Stomach (tissue), 8 donors: ENCODE measurements at regions not wholly inside any gene's neighbourhood (a gene's known extent, or its start where the extent isn't known, plus 50 kb on each side); places are given as distances from the start of the nearest gene placed in this dataset.
A peak's percentile ranks its signal among the peaks of the same experiment; 100 is the strongest.

ENCODE experiments used
- DNase-seq, 2 donors: peaks; one replicate each; pipeline versions ENCODE4 v3.0.0 to v3.0.0-alpha.2; 2013 to 2019
- H3K27ac ChIP-seq, 5 donors: fragments of 200-600 bp in 4 of 5; sonication (generic) in 4 of 5; one replicate each; pipeline ENCODE4 v1.5.1; 2013 to 2019; ENCODE audit warnings: mild to moderate bottlenecking in 1 of 5, moderate library complexity in 1 of 5
- H3K27me3 ChIP-seq, 3 donors: fragments of 200-600 bp; sonication (generic); one replicate each; pipeline ENCODE4 v1.5.1; 2017 to 2019; ENCODE audit warnings: mixed run types in 1 of 3
- H3K36me3 ChIP-seq, 4 donors: fragments of 200-600 bp; sonication (generic); 1 replicate in 3 of 4; 2 replicates in 1 of 4; pipeline ENCODE4 v1.5.1; 2016 to 2019
- H3K4me1 ChIP-seq, 4 donors: fragments of 200-600 bp; sonication (generic); one replicate each; pipeline ENCODE4 v1.5.1; 2016 to 2019
- H3K4me3 ChIP-seq, 4 donors: fragments of 200-600 bp; sonication (generic) in 3 of 4; one replicate each; pipeline ENCODE4 v1.5.1; 2016 to 2019; ENCODE audit warnings: mild to moderate bottlenecking in 1 of 4
- H3K9me3 ChIP-seq, 4 donors: fragments of 200-600 bp; sonication (generic); one replicate each; pipeline ENCODE4 v1.5.1; 2016 to 2019
- EP300 ChIP-seq: sonication (generic); formaldehyde crosslinking; IDR thresholded peaks from one replicate; pipeline ENCODE4 v1.6.1; 2017; ENCODE audit warnings: antibody characterized with exemption
- POLR2A ChIP-seq, 4 donors: fragments of 450-650 bp; IDR thresholded peaks; one replicate each; pipeline ENCODE4 v1.6.1; 2016; ENCODE audit warnings: antibody characterized with exemption in 4 of 4, control low read depth in 2 of 4, mild to moderate bottlenecking in 1 of 4, moderate library complexity in 1 of 4
- POLR2AphosphoS5 ChIP-seq, 3 donors: sonication (generic); formaldehyde crosslinking; IDR thresholded peaks; one replicate each; pipeline ENCODE4 v1.6.1; 2016; ENCODE audit warnings: antibody characterized with exemption in 3 of 3
- WGBS, 5 donors: extraction: QIAGEN DNeasy Blood & Tissue Kit in 3 of 5; methylation state at CpG; one replicate each; pipeline versions ENCODE4 v1.1.5 to v1.1.7; 2013 to 2018; 5-methylcytosine and 5-hydroxymethylcytosine counted together
- intact Hi-C: fragments of 100-400 bp; cut with DNase I; formaldehyde crosslinking; loops from one replicate; pipeline ENCODE4 v1.15.1; 2023; ENCODE audit warnings: low total_unique reads
- TF ChIP-seq, protein P1 (sequence below), 7 experiments: fragments of 450-650 bp in 4 of 7; fragments of 200-600 bp in 3 of 7; sonication (generic) in 3 of 7; IDR thresholded peaks; one replicate each; pipeline ENCODE4 v1.5.1; 2016 to 2019; ENCODE audit warnings: antibody characterized with exemption in 7 of 7, control low read depth in 2 of 7, mild to moderate bottlenecking in 1 of 7
- donor health status: healthy with polysubstance abuse.
- donor health status: Bipolar disorder and iron deficiency.
- donor health status: healthy.

DNA sequence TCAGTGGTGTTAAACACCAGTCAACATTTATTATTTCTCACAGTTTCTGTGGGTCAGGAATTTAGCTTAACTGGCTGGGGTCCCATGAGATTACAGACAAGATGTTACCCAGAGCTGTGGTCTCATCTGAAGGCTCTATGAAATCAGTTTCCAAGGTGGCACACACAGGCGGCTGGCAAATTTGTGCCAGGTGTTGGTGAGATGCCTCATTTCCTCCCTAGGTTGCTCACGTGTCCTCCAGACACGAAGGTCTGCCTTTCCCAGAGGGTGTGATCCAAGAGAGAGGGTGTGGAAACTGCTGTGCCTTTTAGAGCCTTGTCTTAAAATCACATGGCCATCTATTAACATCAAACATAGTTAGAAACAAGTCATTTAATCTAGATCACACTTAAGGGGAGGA is 209.0 kb downstream of the JCAD start:
- Histone ChIP-seq H3K9me3 (no peaks in the 10 kb centered on the region), H3K27me3 (no peaks in the 10 kb centered on the region), H3K27ac (peak overlapping the region in 4 of 5 donors; percentile 63 to 83 (median 70)), H3K36me3 (no peaks in the 10 kb centered on the region), H3K4me1 (peaks cover 0 to 18% (median 8%) of the 10 kb centered on the region in 4 donors), H3K4me3 (no peak overlapping the region)
- TF ChIP-seq, protein P1, sequence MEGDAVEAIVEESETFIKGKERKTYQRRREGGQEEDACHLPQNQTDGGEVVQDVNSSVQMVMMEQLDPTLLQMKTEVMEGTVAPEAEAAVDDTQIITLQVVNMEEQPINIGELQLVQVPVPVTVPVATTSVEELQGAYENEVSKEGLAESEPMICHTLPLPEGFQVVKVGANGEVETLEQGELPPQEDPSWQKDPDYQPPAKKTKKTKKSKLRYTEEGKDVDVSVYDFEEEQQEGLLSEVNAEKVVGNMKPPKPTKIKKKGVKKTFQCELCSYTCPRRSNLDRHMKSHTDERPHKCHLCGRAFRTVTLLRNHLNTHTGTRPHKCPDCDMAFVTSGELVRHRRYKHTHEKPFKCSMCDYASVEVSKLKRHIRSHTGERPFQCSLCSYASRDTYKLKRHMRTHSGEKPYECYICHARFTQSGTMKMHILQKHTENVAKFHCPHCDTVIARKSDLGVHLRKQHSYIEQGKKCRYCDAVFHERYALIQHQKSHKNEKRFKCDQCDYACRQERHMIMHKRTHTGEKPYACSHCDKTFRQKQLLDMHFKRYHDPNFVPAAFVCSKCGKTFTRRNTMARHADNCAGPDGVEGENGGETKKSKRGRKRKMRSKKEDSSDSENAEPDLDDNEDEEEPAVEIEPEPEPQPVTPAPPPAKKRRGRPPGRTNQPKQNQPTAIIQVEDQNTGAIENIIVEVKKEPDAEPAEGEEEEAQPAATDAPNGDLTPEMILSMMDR (IDR thresholded peaks at IDR 0.05), result no peak
- no peak for TF ChIP-seq POLR2AphosphoS5 (IDR thresholded peaks at IDR 0.05)
- no peak for TF ChIP-seq EP300
- TF ChIP-seq POLR2A (IDR thresholded peaks at IDR 0.05), result no peak
- DNase-seq, result no peak
- 66 to 69% (median 68%) methylated on average over 3 of the region's 3 CpGs for WGBS, 5 donors
- intact Hi-C loops, result no loop called here

DNA sequence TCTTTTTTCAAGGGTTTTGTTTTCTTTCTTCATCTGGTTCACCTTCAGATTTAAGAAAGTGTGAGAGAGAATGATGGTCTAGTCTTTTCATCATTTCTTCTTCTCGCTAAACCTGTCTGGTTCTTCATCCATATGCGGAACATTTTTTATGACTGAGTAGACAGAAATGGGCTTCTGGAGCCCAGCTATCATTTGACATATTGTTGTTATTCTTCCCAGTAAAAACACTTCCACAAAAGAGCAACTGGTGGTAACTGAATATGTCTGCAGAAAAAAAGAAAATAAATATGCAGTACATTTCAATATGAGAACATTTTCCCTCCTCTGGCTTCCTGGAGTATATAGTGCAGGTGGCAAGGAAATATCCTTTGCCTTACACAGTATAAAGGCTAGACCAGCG is 209.5 kb downstream of the JCAD start:
- peak overlapping the region in 4 of 5 donors; percentile 63 to 83 (median 70) for H3K27ac ChIP-seq
- H3K9me3 ChIP-seq, result peaks cover 0 to 4% (median 0%) of the 10 kb centered on the region in 4 donors
- intact Hi-C loops, result no loop called here
- H3K4me1 ChIP-seq, result peaks cover 0 to 18% (median 8%) of the 10 kb centered on the region in 4 donors
- WGBS, 5 donors, result 62 to 76% (median 70%) methylated on average over 3 of the region's 3 CpGs
- no peaks in the 10 kb centered on the region for H3K36me3 ChIP-seq
- TF ChIP-seq POLR2AphosphoS5 (IDR thresholded peaks at IDR 0.05) (no peak), POLR2A (IDR thresholded peaks at IDR 0.05) (no peak), EP300 (no peak)
- TF ChIP-seq, protein P1 (IDR thresholded peaks at IDR 0.05), result no peak
- H3K4me3 ChIP-seq, result peak overlapping the region in 1 of 4 donors; percentile 13
- no peaks in the 10 kb centered on the region for H3K27me3 ChIP-seq
- DNase-seq, result no peak

DNA sequence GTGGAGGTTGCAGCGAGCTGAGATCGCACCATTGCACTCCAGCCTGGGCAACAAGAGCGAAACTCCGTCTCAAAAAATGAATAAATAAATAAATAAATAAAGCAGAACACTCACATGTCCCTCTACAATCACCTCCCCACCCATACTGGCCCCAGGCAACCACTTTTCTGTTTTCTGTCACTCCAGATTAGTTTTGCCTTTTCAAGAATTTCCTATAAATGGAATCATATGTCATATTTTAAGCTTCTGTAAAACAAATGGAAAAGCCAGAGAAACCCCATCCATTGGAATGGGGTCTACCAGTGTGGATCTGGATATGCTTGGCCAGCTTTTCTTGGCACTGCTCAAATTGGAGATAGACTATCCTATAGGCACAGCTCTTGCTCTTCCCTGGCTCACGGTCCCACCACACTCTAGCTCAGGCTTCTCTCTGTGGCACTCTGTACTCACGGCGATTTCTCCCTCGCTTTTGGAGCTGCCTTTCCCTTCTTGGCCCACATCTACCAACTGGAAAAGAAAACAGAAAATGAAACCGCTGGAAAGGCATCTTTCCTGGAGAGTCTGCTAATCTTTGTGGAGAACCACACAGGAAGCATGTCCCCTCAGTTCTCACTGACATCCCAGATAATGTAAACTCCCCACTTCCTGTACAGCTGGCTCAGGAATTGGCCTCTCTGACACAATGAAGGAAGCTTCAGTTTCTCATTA is 210.1 kb downstream of the JCAD start:
- intact Hi-C loops, result no loop called here
- TF ChIP-seq EP300 (no peak), POLR2AphosphoS5 (IDR thresholded peaks at IDR 0.05) (peak; percentile 23 to 32 (median 27))
- DNase-seq, result peak in 1 of 2 donors; percentile 78
- Histone ChIP-seq H3K4me3 (peak overlapping the region in 2 of 4 donors; percentile 2 to 13), H3K36me3 (no peaks in the 10 kb centered on the region), H3K4me1 (peaks cover 0 to 18% (median 8%) of the 10 kb centered on the region in 4 donors), H3K9me3 (peaks cover 0 to 7% (median 0%) of the 10 kb centered on the region in 4 donors), H3K27me3 (no peaks in the 10 kb centered on the region), H3K27ac (peak overlapping the region; percentile 55 to 83 (median 70))
- 59 to 71% (median 62%) methylated on average over 9 of the region's 9 CpGs for WGBS, 5 donors

DNA sequence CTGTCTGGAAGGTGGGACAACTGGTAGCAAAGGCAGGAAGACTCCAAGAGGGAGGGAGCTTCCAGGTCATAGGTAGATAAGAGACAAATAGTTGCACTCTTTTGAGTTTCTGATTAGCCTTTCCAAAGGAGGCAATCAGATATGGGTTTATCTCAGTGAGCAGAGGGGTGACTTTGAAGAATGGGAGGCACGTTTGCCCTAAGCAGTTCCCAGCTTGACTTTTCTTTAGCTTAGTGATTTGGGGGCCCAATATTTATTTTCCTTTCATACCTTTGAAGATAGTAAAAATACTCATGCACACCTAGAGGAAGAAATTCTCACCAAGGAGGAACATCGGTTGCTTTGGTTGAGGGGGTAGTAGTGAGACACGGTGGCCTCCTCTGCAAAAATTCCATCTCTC is 212.1 kb upstream of the SVIL start:
- TF ChIP-seq POLR2A (IDR thresholded peaks at IDR 0.05) (no peak), POLR2AphosphoS5 (IDR thresholded peaks at IDR 0.05) (no peak), EP300 (no peak)
- TF ChIP-seq, protein P1 (IDR thresholded peaks at IDR 0.05), result no peak
- H3K36me3 ChIP-seq, result no peaks in the 10 kb centered on the region
- WGBS, 5 donors, result 27 to 72% (median 55%) methylated on average over 3 of the region's 3 CpGs
- H3K27ac ChIP-seq, result no peak overlapping the region
- H3K4me1 ChIP-seq, result peaks cover 0 to 30% (median 11%) of the 10 kb centered on the region in 4 donors
- H3K27me3 ChIP-seq, result no peaks in the 10 kb centered on the region
- DNase-seq, result no peak
- H3K4me3 ChIP-seq, result no peak overlapping the region
- peaks cover 0 to 7% (median 0%) of the 10 kb centered on the region in 4 donors for H3K9me3 ChIP-seq
- intact Hi-C loops, result no loop called here

DNA sequence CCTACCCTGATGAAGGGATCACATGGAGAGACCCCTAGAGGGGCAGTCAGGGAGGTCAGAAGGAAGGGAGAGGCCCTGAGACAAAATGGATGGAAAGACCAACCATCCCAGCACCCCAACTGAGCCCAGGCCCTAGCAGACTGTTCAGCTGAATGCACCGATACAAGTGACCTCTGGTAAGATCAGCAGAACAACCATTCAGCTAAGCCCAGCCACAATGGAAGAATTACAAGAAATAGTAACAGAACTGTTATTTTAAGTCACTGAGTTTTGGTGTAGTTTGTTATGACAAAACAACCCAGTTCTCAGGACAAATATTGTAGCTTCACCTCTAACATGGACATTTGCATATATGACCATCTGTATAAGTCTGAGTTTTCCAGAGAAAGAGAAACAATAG is 210.4 kb upstream of the SVIL start:
- intact Hi-C loops, result no loop called here
- Histone ChIP-seq H3K9me3 (peaks cover 0 to 7% (median 0%) of the 10 kb centered on the region in 4 donors), H3K27ac (peak overlapping the region in 1 of 5 donors; percentile 91), H3K4me3 (no peak overlapping the region), H3K36me3 (no peaks in the 10 kb centered on the region), H3K27me3 (no peaks in the 10 kb centered on the region), H3K4me1 (peaks cover 0 to 33% (median 17%) of the 10 kb centered on the region in 4 donors)
- TF ChIP-seq EP300, result no peak
- TF ChIP-seq, protein P1 (IDR thresholded peaks at IDR 0.05), result no peak
- no peak for TF ChIP-seq POLR2AphosphoS5 (IDR thresholded peaks at IDR 0.05)
- no peak for TF ChIP-seq POLR2A (IDR thresholded peaks at IDR 0.05)
- DNase-seq, result no peak
- WGBS, 5 donors, result 92 to 100% (median 96%) methylated on average over 1 of the region's 1 CpG
